GM12878 (cell line): ENCODE measurements at regions not wholly inside any gene's neighbourhood (a gene's known extent, or its start where the extent isn't known, plus 50 kb on each side); places are given as distances from the start of the nearest gene placed in this dataset.

ENCODE experiments used
- ATAC-seq: fragments of 200-7000 bp; cut with Tn5 transposase; 3 replicates; pipeline ENCODE4 v1.9.1; 2020; ENCODE audit warnings: mild to moderate bottlenecking, moderate library complexity
- BruUV-seq: library from RNA; stranded (reverse); fragments of 400-500 nt; replicated peaks from 2 replicates; lab custom pipeline; 2021; lab: Mats Ljungman, UMichigan
- CTCF ChIA-PET: fragments of 300-600 bp; sonication (Branson Sonifier 250); formaldehyde crosslinking; extraction: SDS; loops from one replicate; lab custom pipeline; 2021; ENCODE audit warnings: inconsistent platforms; lab: Yijun Ruan, JAX
- POLR2A ChIA-PET: fragments of 350-600 bp; formaldehyde crosslinking; extraction: SDS; loops from one replicate; lab custom pipeline; 2021; ENCODE audit warnings: inconsistent platforms; lab: Charles Lee
- RAD21 ChIA-PET: fragments of 300-600 bp; sonication (Branson Sonifier 250); formaldehyde crosslinking; loops from one replicate; lab custom pipeline; 2023; ENCODE audit warnings: antibody characterized with exemption; ENCODE audit not compliant: unreplicated experiment; lab: Charles Lee
- SMC1A ChIA-PET: fragments of 300-600 bp; sonication (Branson Sonifier 250); formaldehyde crosslinking; loops from one replicate; lab custom pipeline; 2023; ENCODE audit not compliant: unreplicated experiment, uncharacterized antibody; lab: Charles Lee
- DNase-seq: peaks from one replicate; pipeline ENCODE4 v3.0.0-alpha.2; 2011; ENCODE audit warnings: low read depth, low spot score
- FAIRE-seq: peaks from 3 replicates; lab custom pipeline; 2011; peaks lifted over from hg19 to GRCh38; lab: Jason Lieb, UNC
- H2AFZ ChIP-seq: 2 replicates; pipeline ENCODE4 v1.6.0; 2011; ENCODE audit warnings: low read depth, low read length, control low read depth; ENCODE audit not compliant: control insufficient read depth
- H3K27ac ChIP-seq: 2 replicates; pipeline ENCODE4 v1.5.1; 2011; ENCODE audit warnings: control low read depth; ENCODE audit not compliant: control insufficient read depth, insufficient read depth
- H3K27me3 ChIP-seq, 2 experiments: replicated peaks in 1 of 2; 2 replicates each; pipeline versions ENCODE4 v1.6.0 to v1.6.1; 2011; ENCODE audit warnings: low read length in 1 of 2; ENCODE audit not compliant: control insufficient read depth in 2 of 2, insufficient read depth in 2 of 2
- H3K36me3 ChIP-seq, 2 experiments: 2 replicates each; pipeline ENCODE4 v1.5.1; 2011; ENCODE audit warnings: low read length in 1 of 2; ENCODE audit not compliant: control insufficient read depth in 2 of 2, insufficient read depth in 2 of 2
- H3K4me1 ChIP-seq: 2 replicates; pipeline ENCODE4 v1.6.1; 2011; ENCODE audit warnings: mild to moderate bottlenecking, low read length, moderate library complexity, mixed read lengths; ENCODE audit not compliant: control insufficient read depth, insufficient read depth
- H3K4me2 ChIP-seq: 2 replicates; pipeline ENCODE4 v1.6.0; 2011; ENCODE audit warnings: control low read depth; ENCODE audit not compliant: control insufficient read depth, insufficient read depth
- H3K4me3 ChIP-seq: fragments of 200-600 bp; sonication (generic); 2 replicates; pipeline ENCODE4 v1.5.1; 2016
- H3K79me2 ChIP-seq: 2 replicates; pipeline ENCODE4 v1.6.0; 2011; ENCODE audit warnings: low read length; ENCODE audit not compliant: control insufficient read depth, insufficient read depth
- H3K9ac ChIP-seq: 2 replicates; pipeline ENCODE4 v1.8.0; 2011; ENCODE audit warnings: low read length, control low read depth, mixed read lengths; ENCODE audit not compliant: control insufficient read depth, insufficient read depth
- H3K9me3 ChIP-seq: replicated peaks from 3 replicates; pipeline ENCODE4 v1.5.1; 2011; ENCODE audit warnings: mild to moderate bottlenecking, low read length; ENCODE audit not compliant: control insufficient read depth, insufficient read depth
- H4K20me1 ChIP-seq: 2 replicates; pipeline ENCODE4 v1.6.0; 2011; ENCODE audit not compliant: control insufficient read depth, insufficient read depth
- BCLAF1 ChIP-seq: fragments of 450-650 bp; IDR thresholded peaks from 2 replicates; pipeline ENCODE4 v1.6.1; 2017; ENCODE audit warnings: antibody characterized with exemption, mild to moderate bottlenecking, moderate library complexity
- BMI1 ChIP-seq: fragments of 450-650 bp; IDR thresholded peaks from 2 replicates; pipeline ENCODE4 v1.6.1; 2016; ENCODE audit warnings: mild to moderate bottlenecking, moderate library complexity, borderline replicate concordance
- E2F4 ChIP-seq: IDR thresholded peaks from 2 replicates; pipeline ENCODE4 v1.6.1; 2012; ENCODE audit warnings: low read depth, low read length, improper control_type of control experiment
- KAT2A ChIP-seq: conservative IDR thresholded peaks from 2 replicates; pipeline ENCODE4 v1.6.1; 2011; ENCODE audit warnings: low read depth, low read length; ENCODE audit not compliant: control insufficient read depth
- MAX ChIP-seq: IDR thresholded peaks from 2 replicates; pipeline ENCODE4 v1.6.1; 2012; ENCODE audit warnings: low read depth, low read length, improper control_type of control experiment
- NBN ChIP-seq: fragments of 450-650 bp; IDR thresholded peaks from 2 replicates; pipeline ENCODE4 v1.6.1; 2016
- PAX8 ChIP-seq: fragments of 450-650 bp; IDR thresholded peaks from 2 replicates; pipeline ENCODE4 v1.6.1; 2017; ENCODE audit warnings: mild to moderate bottlenecking, moderate library complexity
- RBBP5 ChIP-seq: fragments of 200-600 bp; sonication (generic); conservative IDR thresholded peaks from 2 replicates; pipeline ENCODE4 v1.6.1; 2016
- WRNIP1 ChIP-seq: IDR thresholded peaks from 2 replicates; pipeline ENCODE4 v1.6.1; 2011; ENCODE audit warnings: low read depth, low read length, improper control_type of control experiment, borderline replicate concordance
- ZNF592 ChIP-seq: fragments of 450-650 bp; IDR thresholded peaks from 2 replicates; pipeline ENCODE4 v1.6.1; 2017; ENCODE audit warnings: mild to moderate bottlenecking, moderate library complexity
- whole genome bisulfite sequencing: methylation state at CpG from one replicate; pipeline ENCODE4 v1.1.6; 2016; ENCODE audit warnings: low lambda C conversion rate; ENCODE audit not compliant: insufficient replicate concordance, insufficient coverage; ENCODE audit errors: missing lambda C conversion rate; 5-methylcytosine and 5-hydroxymethylcytosine counted together
- in situ Hi-C: fragments of 300-500 bp; cut with MboI; formaldehyde crosslinking; loops from 9 replicates; pipeline ENCODE4 v1.14.3; 2018; ENCODE audit warnings: mixed read lengths
- intact Hi-C: fragments of 100-400 bp; cut with micrococcal nuclease; formaldehyde crosslinking; loops from one replicate; pipeline ENCODE4 v1.14.2; 2022; ENCODE audit not compliant: unreplicated experiment

GRCh38 chr3:194875581-194876402 lies 190.1 kb downstream of the FAM43A start:
- intact Hi-C loops: no loop called here
- SMC1A ChIA-PET: no interaction called here
- ATAC-seq: no peak
- H3K27ac ChIP-seq: no peak overlapping the region
- no peak overlapping the region for H3K4me2 ChIP-seq
- no peak for DNase-seq
- H3K9me3 ChIP-seq: no peaks in the 10 kb centered on the region; the same call in 2 of the 3 replicates
- H4K20me1 ChIP-seq: no peaks in the 10 kb centered on the region
- H3K9ac ChIP-seq: no peak overlapping the region
- TF ChIP-seq NBN (no peak), BMI1 (no peak), E2F4 (no peak), KAT2A (no peak), WRNIP1 (no peak), ZNF592 (no peak), MAX (no peak), PAX8 (no peak), RBBP5 (no peak), BCLAF1 (no peak)
- TF ChIP-seq, all 136 proteins: peak for 0
- peaks cover 13% of the 10 kb centered on the region; the same call in 1 of the 2 replicates for H3K4me1 ChIP-seq
- no peak for FAIRE-seq
- no peak overlapping the region for H3K4me3 ChIP-seq
- in situ Hi-C loops: no loop called here
- ChIA-PET RAD21 (no interaction called here), CTCF (no interaction called here), POLR2A (no interaction called here)
- WGBS: 76% methylated on average over 20 of the region's 20 CpGs
- H3K36me3 ChIP-seq: no peaks in the 10 kb centered on the region
- peaks cover 0 to 3% of the 10 kb centered on the region in 2 experiments; a peak in 1 of 4 replicates for H3K27me3 ChIP-seq
- H2AFZ ChIP-seq: no peak overlapping the region
- H3K79me2 ChIP-seq: no peaks in the 10 kb centered on the region
- BruUV-seq: no TSS peak
